Left ventricle myocardium inferior (tissue), 1 donor: ENCODE measurements at regions not wholly inside any gene's neighbourhood (a gene's known extent, or its start where the extent isn't known, plus 50 kb on each side); places are given as distances from the start of the nearest gene placed in this dataset.
"Not testable (repeated sequence)": the region's sequence is repeated elsewhere in the genome, so short reads cannot be mapped to it uniquely, and the experiment has no call there.

Experiments used
- DNase-seq: peaks from one replicate; pipeline ENCODE4 v3.0.0-alpha.2; 2020
- H3K27ac ChIP-seq: fragments of 200-600 bp; replicated peaks from 2 replicates; pipeline ENCODE4 v1.8.0; 2021
- H3K27me3 ChIP-seq: fragments of 200-600 bp; 2 replicates; pipeline ENCODE4 v1.8.0; 2021; ENCODE audit warnings: low read depth
- H3K36me3 ChIP-seq: fragments of 200-600 bp; 2 replicates; pipeline ENCODE4 v1.8.0; 2021
- H3K4me1 ChIP-seq: fragments of 200-600 bp; 2 replicates; pipeline ENCODE4 v1.8.0; 2021
- H3K4me3 ChIP-seq: fragments of 200-600 bp; 2 replicates; pipeline ENCODE4 v1.8.0; 2021; ENCODE audit warnings: mild to moderate bottlenecking, moderate library complexity
- H3K9me3 ChIP-seq: fragments of 200-600 bp; replicated peaks from 2 replicates; pipeline ENCODE4 v1.8.0; 2021
- CTCF ChIP-seq: fragments of 200-600 bp; IDR thresholded peaks from 2 replicates; pipeline ENCODE4 v1.8.0; 2021; ENCODE audit warnings: antibody characterized with exemption, mild to moderate bottlenecking, borderline replicate concordance
- intact Hi-C: fragments of 100-400 bp; cut with micrococcal nuclease; formaldehyde crosslinking; loops from one replicate; pipeline ENCODE4 v1.11.0; 2022
- donor health status: DM: no; HTN: yes; CAD: no; lungs with severe emphysema.

- Histone ChIP-seq H3K4me3 (no peak overlapping the region), H3K4me1 (no peaks in the 10 kb centered on the region), H3K9me3 (peaks cover 18% of the 10 kb centered on the region), H3K27me3 (no peaks in the 10 kb centered on the region), H3K27ac (no peak overlapping the region), H3K36me3 (no peaks in the 10 kb centered on the region)
- intact Hi-C loops, result no loop called here
- TF ChIP-seq CTCF, result no peak
- DNase-seq, result no peak
These were observed 215.3 kb downstream of the ZIC5 start for GRCh38 chr13:99756281-99756680.

GRCh38 chr13:99754750-99755149, 216.8 kb downstream of the ZIC5 start:
- intact Hi-C loops, H3K4me1 ChIP-seq, H3K9me3 ChIP-seq: not testable (repeated sequence)

DNA sequence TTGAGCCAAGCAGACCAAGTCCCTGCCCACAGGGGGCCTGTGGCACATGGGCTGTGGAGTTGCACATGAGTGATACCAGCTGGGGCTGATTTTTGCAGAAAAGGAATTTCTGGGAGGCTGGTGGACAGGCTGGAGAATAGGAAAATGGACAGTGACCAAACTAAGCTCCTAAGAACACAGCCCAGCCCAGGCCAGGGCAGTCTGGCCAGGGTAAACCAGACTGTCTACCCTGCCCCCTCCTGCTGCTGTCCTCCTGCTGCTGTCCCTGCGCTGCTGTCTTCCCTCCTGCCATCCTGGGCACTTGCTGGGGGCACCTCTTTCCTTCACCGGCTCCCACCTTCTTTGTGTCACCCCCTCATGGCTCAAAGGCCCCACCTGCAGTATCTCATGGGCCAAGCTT, 219.2 kb downstream of the ZIC5 start:
- intact Hi-C loops, result no loop called here
- no peak for TF ChIP-seq CTCF
- Histone ChIP-seq H3K27ac (no peak overlapping the region), H3K4me3 (no peak overlapping the region), H3K36me3 (no peaks in the 10 kb centered on the region), H3K4me1 (no peaks in the 10 kb centered on the region), H3K9me3 (peaks cover 3% of the 10 kb centered on the region), H3K27me3 (no peaks in the 10 kb centered on the region)
- no peak for DNase-seq

More at GRCh38 chr13:99754750-99755149, 216.8 kb downstream of the ZIC5 start:
- H3K4me3 ChIP-seq, H3K27ac ChIP-seq, H3K36me3 ChIP-seq, DNase-seq, H3K27me3 ChIP-seq: not testable (repeated sequence)

- no peak for TF ChIP-seq CTCF
- H3K36me3 ChIP-seq, result no peaks in the 10 kb centered on the region
- H3K27me3 ChIP-seq, result no peaks in the 10 kb centered on the region
- no peak overlapping the region for H3K4me3 ChIP-seq
- H3K9me3 ChIP-seq, result peaks cover 3% of the 10 kb centered on the region
- intact Hi-C loops, result no loop called here
- H3K27ac ChIP-seq, result no peak overlapping the region
- no peak for DNase-seq
- no peaks in the 10 kb centered on the region for H3K4me1 ChIP-seq
These were observed 219.9 kb downstream of the ZIC5 start for GRCh38 chr13:99751517-99752199.

DNA sequence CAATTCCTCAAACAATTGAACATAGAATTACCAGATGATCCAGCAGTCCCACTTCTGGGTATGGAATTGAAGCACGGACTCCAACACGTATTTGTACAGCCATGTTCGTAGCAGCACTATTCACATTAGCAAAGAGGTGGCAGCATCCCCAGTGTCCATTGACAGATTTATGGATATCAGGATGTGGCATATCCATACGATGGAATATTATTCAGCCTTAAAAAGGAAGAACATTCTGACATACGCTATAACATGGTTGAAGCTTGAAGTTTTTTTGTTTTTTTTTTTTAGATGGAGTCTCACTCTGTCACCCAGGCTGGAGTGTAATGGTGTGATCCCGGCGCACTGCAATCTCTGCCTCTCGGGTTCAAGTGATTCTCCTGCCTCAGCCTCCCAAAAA, 220.6 kb downstream of the ZIC5 start:
- no peak for TF ChIP-seq CTCF
- intact Hi-C loops, result no loop called here
- Histone ChIP-seq H3K27ac (no peak overlapping the region), H3K4me3 (no peak overlapping the region), H3K27me3 (no peaks in the 10 kb centered on the region), H3K9me3 (peaks cover 3% of the 10 kb centered on the region), H3K4me1 (no peaks in the 10 kb centered on the region), H3K36me3 (no peaks in the 10 kb centered on the region)
- DNase-seq, result no peak

GRCh38 chr13:99749271-99750019, 222.1 kb downstream of the ZIC5 start:
- no peaks in the 10 kb centered on the region for H3K36me3 ChIP-seq
- no peak overlapping the region for H3K27ac ChIP-seq
- H3K4me1 ChIP-seq, result no peaks in the 10 kb centered on the region
- intact Hi-C loops, result no loop called here
- DNase-seq, result no peak
- peaks cover 3% of the 10 kb centered on the region for H3K9me3 ChIP-seq
- TF ChIP-seq CTCF, result no peak
- no peaks in the 10 kb centered on the region for H3K27me3 ChIP-seq
- no peak overlapping the region for H3K4me3 ChIP-seq
